AG04450 (cell line): ENCODE measurements at regions not wholly inside any gene's neighbourhood (a gene's known extent, or its start where the extent isn't known, plus 50 kb on each side); places are given as distances from the start of the nearest gene placed in this dataset.

ENCODE experiments used
- CTCF ChIA-PET: fragments of 300-600, 350-600 bp; formaldehyde crosslinking; extraction: SDS; loops from one replicate; lab custom pipeline; 2022; ENCODE audit warnings: antibody characterized with exemption, inconsistent platforms; lab: Charles Lee
- POLR2A ChIA-PET: fragments of 350-600 bp; formaldehyde crosslinking; extraction: SDS; loops from one replicate; lab custom pipeline; 2021; ENCODE audit warnings: antibody characterized with exemption, inconsistent platforms; lab: Yijun Ruan, JAX
- DNase-seq: peaks from one replicate; pipeline ENCODE4 v3.0.0-alpha.2; 2011; ENCODE audit warnings: low read depth, low spot score
- H3K27ac ChIP-seq: one replicate; pipeline ENCODE4 v1.5.1; 2012; ENCODE audit warnings: low read depth, low read length, control low read depth
- H3K27me3 ChIP-seq: one replicate; pipeline ENCODE4 v1.6.0; 2012; ENCODE audit warnings: low read length; ENCODE audit not compliant: control insufficient read depth, insufficient read depth
- H3K4me3 ChIP-seq: 2 replicates; pipeline ENCODE4 v1.5.1; 2011; ENCODE audit warnings: mild to moderate bottlenecking, low read depth, low read length, control low read depth
- H3K9me3 ChIP-seq: 2 replicates; pipeline ENCODE4 v1.5.1; 2012; ENCODE audit warnings: low read length; ENCODE audit not compliant: control insufficient read depth, insufficient read depth
- TF ChIP-seq, protein P1 (sequence below): IDR thresholded peaks from 2 replicates; pipeline ENCODE4 v1.5.1; 2011; ENCODE audit warnings: low read depth, low read length, control low read depth, inconsistent platforms

DNA sequence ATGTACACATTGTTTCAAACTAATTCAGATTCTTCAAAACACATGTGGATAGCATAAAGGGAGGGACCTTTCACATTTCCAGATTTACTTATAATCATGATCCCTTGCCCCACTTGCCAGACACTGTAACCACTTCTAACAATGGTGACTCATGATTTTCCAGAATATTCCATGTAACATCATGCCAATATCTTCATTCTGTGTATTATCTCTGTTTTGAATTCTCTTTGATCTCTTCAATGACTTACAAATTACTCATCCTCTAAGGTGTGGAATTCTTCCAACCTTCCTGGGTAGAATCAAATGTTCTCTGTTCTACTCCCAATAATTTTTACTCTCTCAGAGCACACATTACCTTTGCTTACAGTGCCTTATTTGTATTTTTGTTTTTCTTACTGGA, 517.1 kb downstream of the PCDH7 start:
- ChIA-PET POLR2A (no interaction called here), CTCF (no interaction called here)

DNA sequence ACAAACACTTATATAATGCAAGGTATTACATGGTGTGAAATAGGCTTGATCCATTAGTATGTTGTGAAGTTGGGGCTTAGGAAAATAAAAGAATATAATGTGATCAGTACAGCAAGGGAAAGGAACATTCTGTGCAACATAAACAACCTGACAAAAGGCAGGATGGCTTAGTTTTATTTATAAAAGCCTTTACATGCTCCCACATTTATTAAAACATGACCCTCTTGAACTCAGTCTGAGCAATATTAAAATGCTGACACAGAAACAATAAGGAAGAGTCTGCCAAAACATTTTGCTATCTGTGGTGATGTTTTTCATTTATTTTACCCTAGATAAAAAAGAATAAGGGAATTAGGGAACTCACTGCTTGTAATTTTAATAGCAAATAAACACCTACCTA, 519.7 kb downstream of the PCDH7 start:
- no peaks in the 10 kb centered on the region; the same call in 1 of the 2 replicates for H3K9me3 ChIP-seq
- no peak overlapping the region for H3K4me3 ChIP-seq
- TF ChIP-seq, protein P1, sequence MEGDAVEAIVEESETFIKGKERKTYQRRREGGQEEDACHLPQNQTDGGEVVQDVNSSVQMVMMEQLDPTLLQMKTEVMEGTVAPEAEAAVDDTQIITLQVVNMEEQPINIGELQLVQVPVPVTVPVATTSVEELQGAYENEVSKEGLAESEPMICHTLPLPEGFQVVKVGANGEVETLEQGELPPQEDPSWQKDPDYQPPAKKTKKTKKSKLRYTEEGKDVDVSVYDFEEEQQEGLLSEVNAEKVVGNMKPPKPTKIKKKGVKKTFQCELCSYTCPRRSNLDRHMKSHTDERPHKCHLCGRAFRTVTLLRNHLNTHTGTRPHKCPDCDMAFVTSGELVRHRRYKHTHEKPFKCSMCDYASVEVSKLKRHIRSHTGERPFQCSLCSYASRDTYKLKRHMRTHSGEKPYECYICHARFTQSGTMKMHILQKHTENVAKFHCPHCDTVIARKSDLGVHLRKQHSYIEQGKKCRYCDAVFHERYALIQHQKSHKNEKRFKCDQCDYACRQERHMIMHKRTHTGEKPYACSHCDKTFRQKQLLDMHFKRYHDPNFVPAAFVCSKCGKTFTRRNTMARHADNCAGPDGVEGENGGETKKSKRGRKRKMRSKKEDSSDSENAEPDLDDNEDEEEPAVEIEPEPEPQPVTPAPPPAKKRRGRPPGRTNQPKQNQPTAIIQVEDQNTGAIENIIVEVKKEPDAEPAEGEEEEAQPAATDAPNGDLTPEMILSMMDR = no peak
- ChIA-PET POLR2A (no interaction called here), CTCF (no interaction called here)
- no peak overlapping the region for H3K27ac ChIP-seq
- H3K27me3 ChIP-seq = no peaks in the 10 kb centered on the region
- DNase-seq = no peak

More for the DNA sequence above, 517.1 kb downstream of the PCDH7 start:
- H3K4me3 ChIP-seq = no peak overlapping the region
- no peak for DNase-seq
- H3K9me3 ChIP-seq = no peaks in the 10 kb centered on the region; the same call in 1 of the 2 replicates
- TF ChIP-seq, protein P1 = no peak
- no peaks in the 10 kb centered on the region for H3K27me3 ChIP-seq
- H3K27ac ChIP-seq = no peak overlapping the region

DNA sequence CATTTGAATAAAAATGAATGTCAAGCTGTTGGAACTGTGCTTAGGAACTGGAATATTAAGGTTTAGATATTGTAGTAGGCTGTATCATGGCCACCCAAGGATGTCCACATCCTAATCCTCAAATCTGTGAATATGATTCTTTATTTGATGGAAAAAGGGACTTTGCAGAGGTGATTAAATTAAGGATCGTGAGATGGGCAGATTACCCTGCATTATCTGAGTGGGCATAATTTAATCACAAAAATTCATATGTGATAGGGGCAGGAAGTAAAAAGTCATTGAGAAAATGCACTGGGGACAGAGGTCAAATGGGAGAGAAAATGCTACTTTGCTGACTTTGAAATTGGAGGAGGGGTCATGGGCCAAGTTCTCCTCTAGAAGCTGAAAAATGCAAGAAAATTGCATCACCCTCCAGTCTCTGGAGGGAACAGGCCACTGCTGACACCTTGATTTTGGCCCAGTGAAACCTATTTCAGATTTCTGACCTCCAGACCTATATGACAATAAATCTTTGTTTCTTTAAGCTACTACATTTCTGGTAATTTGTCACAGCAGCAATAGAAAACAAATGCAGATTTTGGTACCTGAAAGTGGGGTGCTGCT, 521.4 kb downstream of the PCDH7 start:
- no peak for DNase-seq
- H3K4me3 ChIP-seq = no peak overlapping the region
- no peaks in the 10 kb centered on the region; the same call in 1 of the 2 replicates for H3K9me3 ChIP-seq
- POLR2A ChIA-PET = no interaction called here
- CTCF ChIA-PET = no interaction called here
- H3K27me3 ChIP-seq = no peaks in the 10 kb centered on the region
- H3K27ac ChIP-seq = no peak overlapping the region
- TF ChIP-seq, protein P1 = no peak

DNA sequence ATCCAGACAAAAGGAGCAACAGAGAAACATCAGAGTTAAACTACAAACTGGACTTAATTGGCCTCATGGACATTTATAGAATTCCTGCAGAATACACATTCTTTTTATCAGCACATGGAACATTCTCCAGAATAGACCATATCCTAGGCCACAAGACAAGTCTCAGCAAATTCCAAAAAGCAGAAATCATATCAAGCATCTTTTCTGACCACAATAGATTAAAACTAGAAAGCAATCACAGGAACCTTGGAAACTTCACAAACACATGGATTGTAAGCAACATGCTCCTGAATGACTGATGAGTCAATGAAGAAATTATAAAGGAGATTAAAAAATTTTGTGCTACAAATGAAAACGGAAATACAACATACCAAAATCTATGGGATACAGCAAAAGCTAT, 526.7 kb downstream of the PCDH7 start:
- POLR2A ChIA-PET = no interaction called here
- no peak for DNase-seq
- Histone ChIP-seq H3K9me3 (no peaks in the 10 kb centered on the region), H3K27ac (no peak overlapping the region), H3K27me3 (no peaks in the 10 kb centered on the region), H3K4me3 (no peak overlapping the region)
- CTCF ChIA-PET = no interaction called here
- TF ChIP-seq, protein P1 = no peak

DNA sequence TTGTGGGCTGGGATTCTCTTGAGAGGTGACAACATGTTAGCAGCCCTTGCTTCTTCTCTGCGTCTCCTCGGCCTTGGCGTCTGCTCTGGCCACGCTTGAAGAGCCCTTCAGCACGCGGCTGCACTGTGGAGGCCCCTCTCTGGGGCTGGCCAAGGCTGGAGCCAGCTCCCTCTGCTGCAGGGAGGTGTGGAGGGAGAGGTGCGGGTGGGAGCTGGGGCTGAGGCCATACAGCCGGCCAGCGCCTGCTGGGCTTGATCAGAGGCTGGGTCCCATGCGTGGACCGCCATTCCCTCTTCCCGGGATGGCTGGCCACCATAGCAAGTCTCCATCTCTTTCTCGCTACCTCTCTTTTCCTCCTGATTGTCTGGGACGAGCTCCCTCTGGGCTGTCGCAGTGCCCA, 539.0 kb downstream of the PCDH7 start:
- TF ChIP-seq, protein P1 = no peak
- Histone ChIP-seq H3K27me3 (no peaks in the 10 kb centered on the region), H3K4me3 (no peak overlapping the region), H3K9me3 (peaks cover 5% of the 10 kb centered on the region; the same call in 1 of the 2 replicates), H3K27ac (no peak overlapping the region)
- ChIA-PET CTCF (no interaction called here), POLR2A (no interaction called here)
- no peak for DNase-seq
